CD8-positive, alpha-beta memory T cell (primary cell): ENCODE measurements at regions not wholly inside any gene's neighbourhood (a gene's known extent, or its start where the extent isn't known, plus 50 kb on each side); places are given as distances from the start of the nearest gene placed in this dataset.

ENCODE experiments used
- CTCF ChIA-PET: fragments of 350-600 bp; sonication (Branson Sonifier 250); formaldehyde crosslinking; loops from one replicate; lab custom pipeline; 2021; ENCODE audit warnings: antibody characterized with exemption; lab: Charles Lee
- POLR2A ChIA-PET: fragments of 350-600 bp; sonication (Branson Sonifier 250); formaldehyde crosslinking; loops from one replicate; lab custom pipeline; 2021; ENCODE audit warnings: antibody characterized with exemption; lab: Charles Lee
- DNase-seq, 5 donors: peaks; one replicate each; pipeline versions ENCODE4 v3.0.0 to v3.0.0-alpha.2; 2020 to 2022; ENCODE audit warnings: mixed read lengths in 1 of 5
- H3K27ac ChIP-seq: one replicate; pipeline ENCODE4 v1.7.0; 2013; ENCODE audit warnings: low read depth, mild to moderate bottlenecking, low read length, moderate library complexity
- H3K27me3 ChIP-seq: 2 replicates; pipeline ENCODE4 v1.7.0; 2013; ENCODE audit warnings: low read length, mild to moderate bottlenecking; ENCODE audit not compliant: insufficient read depth, poor library complexity, severe bottlenecking
- H3K36me3 ChIP-seq: 2 replicates; pipeline ENCODE4 v1.7.0; 2013; ENCODE audit warnings: mild to moderate bottlenecking, low read length, moderate library complexity; ENCODE audit not compliant: insufficient read depth
- H3K4me1 ChIP-seq: 2 replicates; pipeline ENCODE4 v1.7.0; 2013; ENCODE audit warnings: mild to moderate bottlenecking, low read length, moderate library complexity; ENCODE audit not compliant: insufficient read depth
- H3K4me3 ChIP-seq: 2 replicates; pipeline ENCODE4 v1.7.0; 2013; ENCODE audit warnings: mild to moderate bottlenecking, low read length
- H3K9me3 ChIP-seq: 2 replicates; pipeline ENCODE4 v1.7.0; 2013; ENCODE audit warnings: mild to moderate bottlenecking, low read length
- H3K27ac Mint-ChIP-seq, 8 donors: one replicate each; pipeline ENCODE4 v1.8.0; 2020 to 2021; ENCODE audit warnings: mixed read lengths in 8 of 8, mild to moderate bottlenecking in 6 of 8, inconsistent platforms in 3 of 8, moderate library complexity in 3 of 8
- H3K27me3 Mint-ChIP-seq, 2 donors: one replicate each; pipeline ENCODE4 v1.8.0; 2020 to 2021; ENCODE audit warnings: mixed read lengths in 2 of 2, mild to moderate bottlenecking in 1 of 2, moderate library complexity in 1 of 2
- H3K36me3 Mint-ChIP-seq, 3 donors: one replicate each; pipeline ENCODE4 v1.8.0; 2020 to 2021; ENCODE audit warnings: mixed read lengths in 3 of 3, inconsistent platforms in 1 of 3, mild to moderate bottlenecking in 1 of 3
- H3K4me1 Mint-ChIP-seq, 3 donors: one replicate each; pipeline ENCODE4 v1.8.0; 2020 to 2021; ENCODE audit warnings: mixed read lengths in 3 of 3, inconsistent platforms in 1 of 3, mild to moderate bottlenecking in 1 of 3
- H3K4me3 Mint-ChIP-seq, 7 donors: one replicate each; pipeline ENCODE4 v1.8.0; 2020 to 2021; ENCODE audit warnings: mixed read lengths in 7 of 7, mild to moderate bottlenecking in 6 of 7, moderate library complexity in 4 of 7, inconsistent platforms in 2 of 7
- H3K9me3 Mint-ChIP-seq, 5 donors: one replicate each; pipeline ENCODE4 v1.8.0; 2020 to 2022; ENCODE audit warnings: mixed read lengths in 5 of 5, mild to moderate bottlenecking in 3 of 5, moderate library complexity in 2 of 5, inconsistent platforms in 1 of 5

GRCh38 chr3:74410276-74410941 is 204.1 kb downstream of the CNTN3 start:
- Histone ChIP-seq H3K36me3 (no peaks in the 10 kb centered on the region), H3K27ac (no peak overlapping the region), H3K9me3 (no peaks in the 10 kb centered on the region), H3K4me3 (no peak overlapping the region), H3K4me1 (no peaks in the 10 kb centered on the region), H3K27me3 (no peaks in the 10 kb centered on the region)
- H3K36me3 Mint-ChIP-seq, result no peaks in the 10 kb centered on the region
- H3K9me3 Mint-ChIP-seq, result peaks cover 4 to 27% (median 8%) of the 10 kb centered on the region in 5 donors
- DNase-seq, result no peak
- no peaks in the 10 kb centered on the region for H3K4me1 Mint-ChIP-seq
- no peak overlapping the region for H3K4me3 Mint-ChIP-seq
- H3K27ac Mint-ChIP-seq, result no peak overlapping the region
- H3K27me3 Mint-ChIP-seq, result no peaks in the 10 kb centered on the region
- ChIA-PET POLR2A (no interaction called here), CTCF (no interaction called here)

- no peaks in the 10 kb centered on the region for H3K36me3 ChIP-seq
These were observed 205.4 kb downstream of the CNTN3 start for GRCh38 chr3:74409066-74409465.

GRCh38 chr3:74403307-74403706 is 211.2 kb downstream of the CNTN3 start:
- Mint-ChIP-seq H3K36me3 (no peaks in the 10 kb centered on the region), H3K4me3 (no peak overlapping the region), H3K9me3 (peaks cover 6 to 37% (median 15%) of the 10 kb centered on the region in 5 donors), H3K27ac (no peak overlapping the region), H3K4me1 (no peaks in the 10 kb centered on the region), H3K27me3 (no peaks in the 10 kb centered on the region)
- H3K4me3 ChIP-seq, result no peak overlapping the region
- DNase-seq, result no peak
- ChIA-PET CTCF (no interaction called here), POLR2A (no interaction called here)
- no peaks in the 10 kb centered on the region for H3K27me3 ChIP-seq
- no peak overlapping the region for H3K27ac ChIP-seq
- no peaks in the 10 kb centered on the region for H3K4me1 ChIP-seq
- no peaks in the 10 kb centered on the region for H3K36me3 ChIP-seq
- no peaks in the 10 kb centered on the region for H3K9me3 ChIP-seq

More at GRCh38 chr3:74409066-74409465, 205.4 kb downstream of the CNTN3 start:
- Histone ChIP-seq H3K27ac (no peak overlapping the region), H3K4me3 (no peak overlapping the region), H3K9me3 (no peaks in the 10 kb centered on the region), H3K27me3 (no peaks in the 10 kb centered on the region), H3K4me1 (no peaks in the 10 kb centered on the region)
- no peak for DNase-seq
- H3K4me3 Mint-ChIP-seq, result no peak overlapping the region
- POLR2A ChIA-PET, result no interaction called here
- H3K27me3 Mint-ChIP-seq, result no peaks in the 10 kb centered on the region
- CTCF ChIA-PET, result no interaction called here
- H3K27ac Mint-ChIP-seq, result no peak overlapping the region
- peaks cover 4 to 23% (median 9%) of the 10 kb centered on the region in 5 donors for H3K9me3 Mint-ChIP-seq
- no peaks in the 10 kb centered on the region for H3K4me1 Mint-ChIP-seq
- H3K36me3 Mint-ChIP-seq, result no peaks in the 10 kb centered on the region

- no peaks in the 10 kb centered on the region for H3K36me3 Mint-ChIP-seq
- DNase-seq, result no peak
- H3K27me3 ChIP-seq, result no peaks in the 10 kb centered on the region
- no peaks in the 10 kb centered on the region for H3K27me3 Mint-ChIP-seq
- no peaks in the 10 kb centered on the region for H3K36me3 ChIP-seq
- H3K4me1 Mint-ChIP-seq, result no peaks in the 10 kb centered on the region
- no peak overlapping the region for H3K27ac Mint-ChIP-seq
- H3K9me3 Mint-ChIP-seq, result peaks cover 6 to 37% (median 15%) of the 10 kb centered on the region in 5 donors
- POLR2A ChIA-PET, result no interaction called here
- H3K9me3 ChIP-seq, result no peaks in the 10 kb centered on the region
- no peak overlapping the region for H3K27ac ChIP-seq
- CTCF ChIA-PET, result no interaction called here
- H3K4me1 ChIP-seq, result no peaks in the 10 kb centered on the region
- no peak overlapping the region for H3K4me3 Mint-ChIP-seq
- no peak overlapping the region for H3K4me3 ChIP-seq
These were observed 211.6 kb downstream of the CNTN3 start for GRCh38 chr3:74402821-74403220.

DNA sequence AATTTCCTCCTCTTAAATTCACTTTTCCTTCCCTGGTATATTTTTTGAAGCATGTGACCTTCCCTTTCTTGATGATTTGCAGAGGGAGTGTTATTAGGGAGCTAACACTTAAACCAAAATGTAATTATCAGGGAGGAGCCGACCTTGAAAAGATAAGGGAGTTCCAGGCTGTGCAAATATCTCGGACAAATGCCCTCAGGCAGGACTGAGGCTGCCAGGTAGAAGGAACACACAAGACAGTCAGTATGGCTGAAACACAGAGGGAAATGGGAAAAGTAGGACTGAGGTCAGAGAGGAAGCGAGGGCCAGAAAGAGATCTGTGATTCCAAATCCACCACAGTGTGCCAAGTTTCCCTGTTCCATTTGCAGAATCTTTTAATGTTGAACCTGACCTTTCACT is 221.0 kb downstream of the CNTN3 start:
- DNase-seq, result no peak
- no peaks in the 10 kb centered on the region for H3K4me1 Mint-ChIP-seq
- no peaks in the 10 kb centered on the region for H3K36me3 ChIP-seq
- no peaks in the 10 kb centered on the region for H3K4me1 ChIP-seq
- CTCF ChIA-PET, result no interaction called here
- no peak overlapping the region for H3K4me3 Mint-ChIP-seq
- no peak overlapping the region for H3K4me3 ChIP-seq
- POLR2A ChIA-PET, result no interaction called here
- no peaks in the 10 kb centered on the region for H3K27me3 Mint-ChIP-seq
- H3K27me3 ChIP-seq, result no peaks in the 10 kb centered on the region
- H3K27ac Mint-ChIP-seq, result no peak overlapping the region
- no peaks in the 10 kb centered on the region for H3K9me3 ChIP-seq
- peaks cover 0 to 3% (median 0%) of the 10 kb centered on the region in 3 donors for H3K36me3 Mint-ChIP-seq
- H3K9me3 Mint-ChIP-seq, result peaks cover 5 to 22% (median 8%) of the 10 kb centered on the region in 5 donors
- H3K27ac ChIP-seq, result no peak overlapping the region

DNA sequence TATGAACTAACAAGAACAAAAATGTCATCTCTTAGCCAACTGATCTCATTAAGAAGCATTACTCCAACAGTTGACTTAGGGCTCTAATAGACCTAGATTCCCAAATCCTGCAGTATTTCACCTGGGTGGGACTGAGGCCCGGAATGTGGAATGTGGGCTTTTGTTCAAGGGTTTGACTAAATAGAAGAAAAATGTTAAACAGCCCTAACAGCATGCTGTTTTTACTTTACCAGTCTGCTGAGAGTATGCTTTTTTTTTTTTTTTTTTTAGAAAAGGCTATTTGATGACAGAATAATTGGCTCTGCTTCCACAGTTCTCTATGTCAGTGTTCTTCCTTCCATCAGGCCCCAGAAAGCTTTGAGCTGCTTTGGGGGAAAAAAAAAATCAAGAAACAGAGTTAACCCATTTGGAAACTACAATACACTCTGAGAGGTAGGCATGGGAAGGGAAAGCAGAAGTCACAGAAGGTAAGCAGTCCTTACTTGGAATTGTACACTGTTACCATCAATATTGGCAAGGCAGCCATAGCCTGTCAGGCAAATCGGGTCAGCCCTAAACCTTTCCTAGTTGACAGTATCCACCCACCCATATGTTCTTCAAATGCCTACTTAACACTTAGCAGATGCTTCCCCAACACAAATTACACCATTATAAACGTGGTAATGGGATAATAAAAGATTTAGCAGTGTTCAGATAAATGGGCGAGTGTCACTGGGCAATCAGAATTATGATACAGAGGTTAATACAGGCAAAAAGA is 224.2 kb downstream of the CNTN3 start:
- ChIA-PET CTCF (no interaction called here), POLR2A (no interaction called here)
- Histone ChIP-seq H3K27ac (no peak overlapping the region), H3K4me1 (no peaks in the 10 kb centered on the region), H3K4me3 (no peak overlapping the region), H3K27me3 (no peaks in the 10 kb centered on the region), H3K9me3 (no peaks in the 10 kb centered on the region), H3K36me3 (no peaks in the 10 kb centered on the region)
- H3K9me3 Mint-ChIP-seq, result peaks cover 2 to 11% (median 6%) of the 10 kb centered on the region in 5 donors
- no peak overlapping the region for H3K27ac Mint-ChIP-seq
- no peak overlapping the region for H3K4me3 Mint-ChIP-seq
- DNase-seq, result no peak
- H3K36me3 Mint-ChIP-seq, result peaks cover 0 to 3% (median 0%) of the 10 kb centered on the region in 3 donors
- no peaks in the 10 kb centered on the region for H3K27me3 Mint-ChIP-seq
- no peaks in the 10 kb centered on the region for H3K4me1 Mint-ChIP-seq

DNA sequence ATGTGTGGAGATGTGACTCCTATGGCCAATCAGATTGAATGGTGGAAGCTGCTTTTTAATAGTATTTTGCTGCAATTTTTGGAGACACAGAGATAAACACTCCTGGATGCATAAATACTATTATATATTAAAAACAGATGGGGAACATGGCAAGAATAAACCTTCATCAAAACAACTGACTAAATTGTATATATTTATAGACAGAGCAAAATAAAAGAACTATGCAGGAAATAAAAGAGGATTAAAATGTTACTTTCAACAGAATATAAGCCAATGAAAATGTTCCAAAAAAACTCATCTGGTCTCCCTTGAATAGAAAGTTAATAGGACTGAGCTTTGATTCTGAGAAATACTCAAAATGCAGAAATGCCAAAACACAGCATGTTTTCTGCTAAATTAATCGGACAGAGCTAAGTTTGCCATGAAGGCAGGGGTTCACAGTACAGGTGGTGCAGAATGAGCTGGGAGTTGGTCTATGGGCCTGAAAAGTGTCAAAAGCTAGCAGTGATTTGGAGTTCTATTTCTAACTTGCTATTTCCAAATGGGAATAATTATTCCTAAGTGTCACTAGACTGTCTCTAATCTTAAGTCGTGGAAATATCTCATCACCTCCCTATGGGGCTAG is 227.2 kb downstream of the CNTN3 start:
- Mint-ChIP-seq H3K4me1 (no peaks in the 10 kb centered on the region), H3K27ac (no peak overlapping the region), H3K4me3 (no peak overlapping the region), H3K27me3 (no peaks in the 10 kb centered on the region), H3K36me3 (no peaks in the 10 kb centered on the region), H3K9me3 (peaks cover 2 to 26% (median 5%) of the 10 kb centered on the region in 5 donors)
- no peaks in the 10 kb centered on the region for H3K4me1 ChIP-seq
- POLR2A ChIA-PET, result no interaction called here
- CTCF ChIA-PET, result no interaction called here
- H3K27ac ChIP-seq, result no peak overlapping the region
- no peaks in the 10 kb centered on the region for H3K9me3 ChIP-seq
- H3K27me3 ChIP-seq, result no peaks in the 10 kb centered on the region
- no peak overlapping the region for H3K4me3 ChIP-seq
- H3K36me3 ChIP-seq, result no peaks in the 10 kb centered on the region
- no peak for DNase-seq

GRCh38 chr3:74384159-74384558 is 230.3 kb downstream of the CNTN3 start:
- Mint-ChIP-seq H3K4me3 (no peak overlapping the region), H3K27me3 (no peaks in the 10 kb centered on the region), H3K4me1 (no peaks in the 10 kb centered on the region), H3K27ac (no peak overlapping the region), H3K9me3 (peaks cover 0 to 33% (median 4%) of the 10 kb centered on the region in 5 donors), H3K36me3 (no peaks in the 10 kb centered on the region)
- Histone ChIP-seq H3K9me3 (no peaks in the 10 kb centered on the region), H3K27me3 (no peaks in the 10 kb centered on the region), H3K27ac (no peak overlapping the region), H3K4me3 (no peak overlapping the region), H3K4me1 (no peaks in the 10 kb centered on the region), H3K36me3 (no peaks in the 10 kb centered on the region)
- POLR2A ChIA-PET, result no interaction called here
- CTCF ChIA-PET, result no interaction called here
- no peak for DNase-seq
